ENCODE measurements at regions not wholly inside any gene's neighbourhood (a gene's known extent, or its start where the extent isn't known, plus 50 kb on each side); places are given as distances from the start of the nearest gene placed in this dataset.

GRCh38 chr9:80556631-80557030, 984.9 kb downstream of the TLE4 start:
- DNase-seq: no peak
- in situ Hi-C loops (cut with HindIII; ENCODE audit: low pct_ligation_motif_present, low pct_unique_long_range_greater_than_20kb, low sequenced_read_pairs): no loop called here

DNA sequence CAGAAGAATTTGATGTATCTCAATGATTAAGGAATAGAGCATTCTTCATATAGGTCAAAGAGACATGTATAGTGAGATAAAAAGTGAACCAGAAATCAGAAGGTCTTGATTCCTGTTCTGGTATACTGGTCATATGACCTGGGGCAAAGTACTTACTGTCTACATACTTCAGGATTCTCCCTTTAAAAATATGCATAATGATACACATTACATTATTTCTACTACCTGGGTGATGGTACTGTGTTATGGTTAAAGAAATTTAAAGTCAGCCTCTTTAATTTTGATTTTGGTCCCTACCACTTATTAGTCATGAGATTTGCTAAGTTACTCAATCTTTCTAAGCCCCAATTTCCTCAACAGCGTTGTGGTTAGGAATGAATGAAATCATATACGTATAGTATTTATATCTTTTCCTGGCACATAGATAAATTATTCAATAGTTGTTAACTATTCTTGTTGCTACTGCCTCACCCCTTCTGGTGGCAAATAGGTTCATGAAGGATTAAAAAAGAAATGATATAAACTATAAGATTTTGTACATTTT, 984.1 kb downstream of the TLE4 start:
- DNase-seq: no peak
- in situ Hi-C loops (cut with HindIII; ENCODE audit: low pct_ligation_motif_present, low pct_unique_long_range_greater_than_20kb, low sequenced_read_pairs): no loop called here

DNA sequence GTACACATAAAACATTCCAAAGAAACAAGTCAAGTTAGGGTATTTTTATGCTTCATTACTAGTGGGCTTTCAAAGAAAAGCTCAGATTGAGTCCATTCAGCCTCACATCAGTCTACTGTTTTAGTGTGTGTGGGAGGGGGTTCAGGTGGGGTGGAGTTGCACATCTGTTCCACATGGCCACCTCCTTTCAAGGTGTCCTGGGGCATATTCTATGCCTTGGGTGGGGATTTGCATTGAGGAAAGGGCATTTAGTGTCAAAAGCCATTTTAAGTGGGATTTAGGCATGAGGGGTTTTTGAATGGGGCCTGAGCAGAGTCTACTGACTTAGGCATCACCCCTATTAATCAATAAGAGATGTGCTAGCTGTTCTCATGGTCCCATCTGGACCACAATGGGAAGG, 983.1 kb downstream of the TLE4 start:
- in situ Hi-C loops (cut with HindIII; ENCODE audit: low pct_ligation_motif_present, low pct_unique_long_range_greater_than_20kb, low sequenced_read_pairs): no loop called here
- no peak for DNase-seq

DNA sequence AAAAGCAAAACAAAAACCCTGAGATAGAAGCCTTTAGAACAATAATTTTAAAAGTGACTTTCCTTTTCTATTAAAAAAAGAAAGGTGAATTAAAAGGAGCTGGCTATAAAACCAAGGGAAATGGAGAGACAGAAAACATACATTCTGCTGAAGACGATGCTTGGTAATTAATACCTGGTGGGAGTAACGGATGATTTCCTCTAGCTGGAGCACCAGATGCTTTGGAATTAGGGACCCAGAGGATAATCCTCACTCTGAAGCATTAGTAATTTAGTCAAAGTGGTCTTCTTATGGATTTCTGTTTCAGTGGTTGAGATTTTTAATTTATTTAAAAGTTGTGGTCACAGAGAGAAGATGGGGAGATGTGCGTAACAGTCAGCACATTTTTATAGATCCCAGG, 982.5 kb downstream of the TLE4 start:
- no peak for DNase-seq
- in situ Hi-C loops (cut with HindIII; ENCODE audit: low pct_ligation_motif_present, low pct_unique_long_range_greater_than_20kb, low sequenced_read_pairs): no loop called here

DNA sequence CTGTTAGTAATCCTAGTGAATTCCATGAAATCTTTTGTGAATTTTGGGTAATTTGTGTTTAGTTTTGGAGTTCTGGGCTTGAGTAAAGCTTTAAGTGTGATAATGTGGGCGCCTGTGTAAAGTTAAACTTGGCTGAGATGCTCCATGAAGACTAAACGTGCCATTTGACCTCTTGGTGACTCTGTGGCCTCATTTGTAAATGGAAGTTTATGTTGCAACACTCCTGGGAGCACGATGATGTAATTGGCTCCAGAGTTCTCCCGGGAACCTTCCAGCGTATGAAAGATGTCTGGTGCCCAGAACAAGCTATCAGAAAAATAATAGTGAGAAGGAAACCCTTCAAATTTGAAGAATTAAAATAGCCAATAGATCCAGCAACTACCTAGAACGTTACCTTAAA, 981.2 kb downstream of the TLE4 start:
- DNase-seq: no peak
- in situ Hi-C loops (cut with HindIII; ENCODE audit: low pct_ligation_motif_present, low pct_unique_long_range_greater_than_20kb, low sequenced_read_pairs): no loop called here

GRCh38 chr9:80550181-80550580, 978.4 kb downstream of the TLE4 start:
- no peak for DNase-seq
- in situ Hi-C loops (cut with HindIII; ENCODE audit: low pct_ligation_motif_present, low pct_unique_long_range_greater_than_20kb, low sequenced_read_pairs): no loop called here

GRCh38 chr9:80547613-80548012, 975.8 kb downstream of the TLE4 start:
- no peak for DNase-seq
- in situ Hi-C loops (cut with HindIII; ENCODE audit: low pct_ligation_motif_present, low pct_unique_long_range_greater_than_20kb, low sequenced_read_pairs): no loop called here

DNA sequence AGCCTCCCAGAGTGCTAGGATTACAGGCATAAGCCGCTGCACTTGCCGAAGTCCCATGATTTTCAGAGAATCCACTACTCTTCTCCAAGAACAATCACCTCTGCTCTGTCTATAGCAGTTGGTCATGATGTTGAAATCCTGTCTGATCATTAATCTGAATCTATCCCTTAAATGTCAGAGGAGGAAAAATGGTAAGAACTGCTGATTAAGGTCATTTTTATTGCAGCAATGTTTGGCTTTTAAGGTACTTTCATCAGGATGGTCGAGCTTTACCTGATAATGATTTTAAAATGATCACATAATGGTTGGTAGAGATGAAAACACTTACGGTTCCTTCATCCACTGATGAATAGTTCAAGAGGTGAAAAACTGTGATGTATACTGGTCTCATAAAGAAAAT, 968.6 kb downstream of the TLE4 start:
- no peak for DNase-seq
- in situ Hi-C loops (cut with HindIII; ENCODE audit: low pct_ligation_motif_present, low pct_unique_long_range_greater_than_20kb, low sequenced_read_pairs): no loop called here

GRCh38 chr9:80538976-80539375, 967.2 kb downstream of the TLE4 start:
- DNase-seq: no peak
- in situ Hi-C loops (cut with HindIII; ENCODE audit: low pct_ligation_motif_present, low pct_unique_long_range_greater_than_20kb, low sequenced_read_pairs): no loop called here

GRCh38 chr9:80522465-80522864, 950.7 kb downstream of the TLE4 start:
- in situ Hi-C loops (cut with HindIII; ENCODE audit: low pct_ligation_motif_present, low pct_unique_long_range_greater_than_20kb, low sequenced_read_pairs): no loop called here
- DNase-seq: no peak

DNA sequence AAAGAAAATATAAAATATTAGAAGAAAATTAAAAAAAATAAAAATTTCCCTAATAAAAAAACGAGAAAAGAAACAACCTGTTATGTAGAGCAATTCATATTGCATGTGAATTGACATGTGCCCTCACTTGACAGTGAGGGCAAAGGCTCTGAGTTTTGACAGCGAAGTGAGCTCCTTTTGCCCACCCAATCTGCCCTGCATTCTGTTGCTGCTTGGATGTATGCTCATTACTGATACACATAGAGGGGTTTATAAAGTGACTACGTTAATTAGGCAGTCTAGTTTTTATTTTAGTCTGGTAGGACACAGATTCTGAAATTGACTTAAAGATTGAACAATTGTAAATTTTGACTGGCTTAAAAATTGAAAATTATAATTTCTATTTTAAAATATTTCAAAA, 949.4 kb downstream of the TLE4 start:
- no peak for DNase-seq
- in situ Hi-C loops (cut with HindIII; ENCODE audit: low pct_ligation_motif_present, low pct_unique_long_range_greater_than_20kb, low sequenced_read_pairs): no loop called here

DNA sequence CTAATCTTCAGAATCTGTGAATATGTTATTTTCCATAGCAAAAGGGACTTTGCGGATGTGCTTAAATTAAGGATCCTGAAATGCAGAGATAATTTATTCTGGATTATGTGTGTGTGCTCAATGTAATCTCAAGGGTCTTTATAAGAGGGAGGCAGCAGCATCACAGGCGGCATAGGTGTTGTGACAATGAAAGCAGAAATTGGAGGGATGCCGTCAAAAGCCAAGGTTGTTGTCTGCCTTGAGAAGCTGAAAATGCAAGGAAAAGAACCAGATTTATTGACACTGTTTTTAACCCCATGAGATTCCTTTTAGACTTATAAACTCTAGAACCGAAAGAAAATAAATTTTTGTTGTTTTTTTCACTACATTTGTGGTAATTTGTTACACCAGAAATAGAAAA, 948.5 kb downstream of the TLE4 start:
- in situ Hi-C loops (cut with HindIII; ENCODE audit: low pct_ligation_motif_present, low pct_unique_long_range_greater_than_20kb, low sequenced_read_pairs): no loop called here
- no peak for DNase-seq

- in situ Hi-C loops (cut with HindIII; ENCODE audit: low pct_ligation_motif_present, low pct_unique_long_range_greater_than_20kb, low sequenced_read_pairs): no loop called here
- DNase-seq: no peak
Observed at GRCh38 chr9:80518441-80518840, 946.7 kb downstream of the TLE4 start.

- in situ Hi-C loops (cut with HindIII; ENCODE audit: low pct_ligation_motif_present, low pct_unique_long_range_greater_than_20kb, low sequenced_read_pairs): no loop called here
- no peak for DNase-seq
Observed at GRCh38 chr9:80516679-80517078, 944.9 kb downstream of the TLE4 start.

- no peak for DNase-seq
- in situ Hi-C loops (cut with HindIII; ENCODE audit: low pct_ligation_motif_present, low pct_unique_long_range_greater_than_20kb, low sequenced_read_pairs): no loop called here
Observed at GRCh38 chr9:80509358-80509757, 937.6 kb downstream of the TLE4 start.

GRCh38 chr9:80507611-80508010, 935.8 kb downstream of the TLE4 start:
- no peak for DNase-seq

DNA sequence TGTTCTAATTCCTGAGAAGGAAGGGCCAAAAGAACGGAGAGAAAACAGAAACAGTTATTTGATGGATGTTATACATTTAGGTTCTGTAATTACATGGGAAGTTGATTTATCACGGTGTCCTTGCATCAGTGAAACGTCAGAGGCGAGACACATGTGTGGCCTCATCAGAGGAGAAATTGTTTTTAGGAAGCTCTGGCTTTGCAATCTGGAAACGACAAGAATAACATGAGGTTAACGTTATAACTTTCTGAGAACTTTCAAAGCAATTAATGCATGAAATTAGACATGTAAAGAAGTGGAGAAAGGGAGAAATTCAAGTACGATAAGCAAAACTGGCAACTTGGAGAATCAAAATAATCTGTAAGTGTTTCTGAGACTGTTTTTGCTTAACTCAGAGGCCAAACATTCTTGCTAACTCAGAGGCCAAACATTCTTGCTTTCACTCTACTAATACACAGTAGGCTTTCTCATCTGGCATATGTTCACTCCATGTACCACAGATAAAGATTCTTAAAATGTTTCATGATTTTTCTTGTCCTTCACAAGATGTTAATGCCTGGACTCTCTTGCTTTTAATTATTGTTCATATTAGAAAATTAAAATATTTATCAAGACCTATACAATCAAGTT, 933.0 kb downstream of the TLE4 start:
- in situ Hi-C loops (cut with HindIII; ENCODE audit: low pct_ligation_motif_present, low pct_unique_long_range_greater_than_20kb, low sequenced_read_pairs): no loop called here

More at GRCh38 chr9:80507611-80508010, 935.8 kb downstream of the TLE4 start:
- in situ Hi-C loops (cut with HindIII; ENCODE audit: low pct_ligation_motif_present, low pct_unique_long_range_greater_than_20kb, low sequenced_read_pairs): no loop called here

DNA sequence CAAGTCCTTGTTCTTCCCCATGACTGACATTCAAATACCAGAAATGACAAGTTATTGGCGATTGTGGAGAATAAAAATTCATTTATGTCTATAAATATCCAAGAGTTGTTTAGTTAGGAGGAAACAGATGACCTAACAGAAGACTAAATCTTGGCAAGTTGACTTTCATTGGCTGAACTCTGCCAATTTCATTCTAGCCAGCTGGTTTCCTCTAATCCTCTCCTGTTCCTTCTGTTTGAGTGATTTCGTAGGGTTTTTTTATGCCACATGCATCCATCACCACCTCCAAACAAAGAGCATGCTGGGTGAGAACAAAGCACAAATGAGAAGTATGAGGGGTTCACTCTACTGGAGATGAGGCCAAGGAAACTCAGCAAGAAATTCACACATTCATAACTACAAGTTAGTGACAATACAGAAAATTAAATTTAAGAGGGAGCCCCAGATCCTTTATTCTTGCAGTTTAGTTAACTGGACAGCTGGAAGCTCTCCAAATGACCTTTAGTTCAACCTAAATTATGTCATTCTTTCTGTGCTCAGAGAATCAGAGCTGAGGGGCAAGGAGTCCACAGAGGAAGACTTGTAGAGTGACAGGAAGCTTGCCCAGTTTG, 932.0 kb downstream of the TLE4 start:
- in situ Hi-C loops (cut with HindIII; ENCODE audit: low pct_ligation_motif_present, low pct_unique_long_range_greater_than_20kb, low sequenced_read_pairs): no loop called here
- DNase-seq: no peak

More for the DNA sequence above, 933.0 kb downstream of the TLE4 start:
- DNase-seq: no peak

- no peak for DNase-seq
- in situ Hi-C loops (cut with HindIII; ENCODE audit: low pct_ligation_motif_present, low pct_unique_long_range_greater_than_20kb, low sequenced_read_pairs): no loop called here
Observed at GRCh38 chr9:80502306-80502705, 930.5 kb downstream of the TLE4 start.

- in situ Hi-C loops (cut with HindIII; ENCODE audit: low pct_ligation_motif_present, low pct_unique_long_range_greater_than_20kb, low sequenced_read_pairs): no loop called here
- DNase-seq: no peak
Observed at GRCh38 chr9:80501635-80502034, 929.9 kb downstream of the TLE4 start.
